Liver (tissue), 2 donors: ENCODE measurements at regions not wholly inside any gene's neighbourhood (a gene's known extent, or its start where the extent isn't known, plus 50 kb on each side); places are given as distances from the start of the nearest gene placed in this dataset.

Source experiments
- TF ChIP-seq, protein P1 (sequence below): IDR thresholded peaks from 2 replicates; pipeline ENCODE4 v1.6.1; 2016; ENCODE audit warnings: antibody characterized with exemption, mild to moderate bottlenecking
- TF ChIP-seq, protein P2 (sequence below): fragments of 150-350 bp; IDR thresholded peaks from 2 replicates; pipeline ENCODE4 v1.5.1; 2017; ENCODE audit warnings: improper control_type of control experiment, low read depth, low read length; ENCODE audit not compliant: missing input control
- donor health status: healthy.

DNA sequence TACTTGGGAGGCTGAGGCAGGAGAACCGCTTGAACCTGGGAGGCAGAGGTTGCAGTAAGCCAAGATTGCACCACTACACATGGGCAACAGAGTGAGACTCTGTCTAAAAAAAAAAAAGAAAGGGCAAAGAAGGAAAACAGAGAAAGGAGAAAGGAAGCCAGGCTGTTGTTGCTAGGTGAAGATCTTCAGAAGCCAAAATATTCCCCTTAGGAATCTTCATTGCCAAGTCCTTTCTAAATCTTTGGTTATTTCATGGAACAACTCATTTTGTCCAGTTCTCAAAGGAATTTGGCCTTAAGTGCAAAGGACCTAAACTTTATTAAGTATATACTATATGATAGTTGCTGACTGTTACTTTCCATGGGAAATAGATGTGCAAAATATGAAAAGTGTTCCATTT, 59.2 kb upstream of the OSBPL11 start:
- TF ChIP-seq, protein P1, sequence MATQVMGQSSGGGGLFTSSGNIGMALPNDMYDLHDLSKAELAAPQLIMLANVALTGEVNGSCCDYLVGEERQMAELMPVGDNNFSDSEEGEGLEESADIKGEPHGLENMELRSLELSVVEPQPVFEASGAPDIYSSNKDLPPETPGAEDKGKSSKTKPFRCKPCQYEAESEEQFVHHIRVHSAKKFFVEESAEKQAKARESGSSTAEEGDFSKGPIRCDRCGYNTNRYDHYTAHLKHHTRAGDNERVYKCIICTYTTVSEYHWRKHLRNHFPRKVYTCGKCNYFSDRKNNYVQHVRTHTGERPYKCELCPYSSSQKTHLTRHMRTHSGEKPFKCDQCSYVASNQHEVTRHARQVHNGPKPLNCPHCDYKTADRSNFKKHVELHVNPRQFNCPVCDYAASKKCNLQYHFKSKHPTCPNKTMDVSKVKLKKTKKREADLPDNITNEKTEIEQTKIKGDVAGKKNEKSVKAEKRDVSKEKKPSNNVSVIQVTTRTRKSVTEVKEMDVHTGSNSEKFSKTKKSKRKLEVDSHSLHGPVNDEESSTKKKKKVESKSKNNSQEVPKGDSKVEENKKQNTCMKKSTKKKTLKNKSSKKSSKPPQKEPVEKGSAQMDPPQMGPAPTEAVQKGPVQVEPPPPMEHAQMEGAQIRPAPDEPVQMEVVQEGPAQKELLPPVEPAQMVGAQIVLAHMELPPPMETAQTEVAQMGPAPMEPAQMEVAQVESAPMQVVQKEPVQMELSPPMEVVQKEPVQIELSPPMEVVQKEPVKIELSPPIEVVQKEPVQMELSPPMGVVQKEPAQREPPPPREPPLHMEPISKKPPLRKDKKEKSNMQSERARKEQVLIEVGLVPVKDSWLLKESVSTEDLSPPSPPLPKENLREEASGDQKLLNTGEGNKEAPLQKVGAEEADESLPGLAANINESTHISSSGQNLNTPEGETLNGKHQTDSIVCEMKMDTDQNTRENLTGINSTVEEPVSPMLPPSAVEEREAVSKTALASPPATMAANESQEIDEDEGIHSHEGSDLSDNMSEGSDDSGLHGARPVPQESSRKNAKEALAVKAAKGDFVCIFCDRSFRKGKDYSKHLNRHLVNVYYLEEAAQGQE = no peak
- TF ChIP-seq, protein P2, sequence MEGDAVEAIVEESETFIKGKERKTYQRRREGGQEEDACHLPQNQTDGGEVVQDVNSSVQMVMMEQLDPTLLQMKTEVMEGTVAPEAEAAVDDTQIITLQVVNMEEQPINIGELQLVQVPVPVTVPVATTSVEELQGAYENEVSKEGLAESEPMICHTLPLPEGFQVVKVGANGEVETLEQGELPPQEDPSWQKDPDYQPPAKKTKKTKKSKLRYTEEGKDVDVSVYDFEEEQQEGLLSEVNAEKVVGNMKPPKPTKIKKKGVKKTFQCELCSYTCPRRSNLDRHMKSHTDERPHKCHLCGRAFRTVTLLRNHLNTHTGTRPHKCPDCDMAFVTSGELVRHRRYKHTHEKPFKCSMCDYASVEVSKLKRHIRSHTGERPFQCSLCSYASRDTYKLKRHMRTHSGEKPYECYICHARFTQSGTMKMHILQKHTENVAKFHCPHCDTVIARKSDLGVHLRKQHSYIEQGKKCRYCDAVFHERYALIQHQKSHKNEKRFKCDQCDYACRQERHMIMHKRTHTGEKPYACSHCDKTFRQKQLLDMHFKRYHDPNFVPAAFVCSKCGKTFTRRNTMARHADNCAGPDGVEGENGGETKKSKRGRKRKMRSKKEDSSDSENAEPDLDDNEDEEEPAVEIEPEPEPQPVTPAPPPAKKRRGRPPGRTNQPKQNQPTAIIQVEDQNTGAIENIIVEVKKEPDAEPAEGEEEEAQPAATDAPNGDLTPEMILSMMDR = no peak
